ENCODE measurements at regions not wholly inside any gene's neighbourhood (a gene's known extent, or its start where the extent isn't known, plus 50 kb on each side); places are given as distances from the start of the nearest gene placed in this dataset.

- TF ChIP-seq CTCF (IDR thresholded peaks at IDR 0.05; ENCODE audit: low read depth, low read length) (no peak), EZH2phosphoT487 (IDR thresholded peaks at IDR 0.05; ENCODE audit: low read depth) (no peak)
Measured at GRCh38 chr1:229880271-229881170, 186.5 kb upstream of the GALNT2 start.

Measured in OCI-LY3 (cell line).